ENCODE measurements at regions not wholly inside any gene's neighbourhood (a gene's known extent, or its start where the extent isn't known, plus 50 kb on each side); places are given as distances from the start of the nearest gene placed in this dataset.

- Histone ChIP-seq H3K4me3 (ENCODE audit: low read depth, low read length, poor library complexity, severe bottlenecking) (no peak overlapping the region), H3K36me3 (ENCODE audit: insufficient read depth, low read length, poor library complexity, severe bottlenecking) (no peaks in the 10 kb centered on the region), H3K27me3 (replicated peaks; ENCODE audit: insufficient read depth, low read depth, low read length, poor library complexity) (no peaks in the 10 kb centered on the region), H3K9me3 (ENCODE audit: low read depth, low read length, poor library complexity, severe bottlenecking) (no peaks in the 10 kb centered on the region), H3K27ac (ENCODE audit: low read depth, low read length, poor library complexity, severe bottlenecking) (no peak overlapping the region), H3K4me1 (ENCODE audit: insufficient read depth, low read length, poor library complexity, severe bottlenecking) (peaks cover 23% of the 10 kb centered on the region)
- no peak for DNase-seq (ENCODE audit: low spot score)
- ChIA-PET POLR2A (ENCODE audit: low non-redundant PET) (no interaction called here), CTCF (no interaction called here)
- no TSS peak for BruUV-seq (replicated peaks)
- intact Hi-C loops (cut with micrococcal nuclease; ENCODE audit: unreplicated experiment), result no loop called here
- TF ChIP-seq EZH2 (IDR thresholded peaks at IDR 0.05; ENCODE audit: borderline replicate concordance, low read depth, low read length, poor library complexity, severe bottlenecking), result no peak
- TF ChIP-seq, protein P1, sequence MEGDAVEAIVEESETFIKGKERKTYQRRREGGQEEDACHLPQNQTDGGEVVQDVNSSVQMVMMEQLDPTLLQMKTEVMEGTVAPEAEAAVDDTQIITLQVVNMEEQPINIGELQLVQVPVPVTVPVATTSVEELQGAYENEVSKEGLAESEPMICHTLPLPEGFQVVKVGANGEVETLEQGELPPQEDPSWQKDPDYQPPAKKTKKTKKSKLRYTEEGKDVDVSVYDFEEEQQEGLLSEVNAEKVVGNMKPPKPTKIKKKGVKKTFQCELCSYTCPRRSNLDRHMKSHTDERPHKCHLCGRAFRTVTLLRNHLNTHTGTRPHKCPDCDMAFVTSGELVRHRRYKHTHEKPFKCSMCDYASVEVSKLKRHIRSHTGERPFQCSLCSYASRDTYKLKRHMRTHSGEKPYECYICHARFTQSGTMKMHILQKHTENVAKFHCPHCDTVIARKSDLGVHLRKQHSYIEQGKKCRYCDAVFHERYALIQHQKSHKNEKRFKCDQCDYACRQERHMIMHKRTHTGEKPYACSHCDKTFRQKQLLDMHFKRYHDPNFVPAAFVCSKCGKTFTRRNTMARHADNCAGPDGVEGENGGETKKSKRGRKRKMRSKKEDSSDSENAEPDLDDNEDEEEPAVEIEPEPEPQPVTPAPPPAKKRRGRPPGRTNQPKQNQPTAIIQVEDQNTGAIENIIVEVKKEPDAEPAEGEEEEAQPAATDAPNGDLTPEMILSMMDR (conservative IDR thresholded peaks at IDR 0.05; ENCODE audit: low read depth, low read length), result no peak
Measured at GRCh38 chr2:144147356-144147755, 372.6 kb downstream of the ZEB2 start.

DNA sequence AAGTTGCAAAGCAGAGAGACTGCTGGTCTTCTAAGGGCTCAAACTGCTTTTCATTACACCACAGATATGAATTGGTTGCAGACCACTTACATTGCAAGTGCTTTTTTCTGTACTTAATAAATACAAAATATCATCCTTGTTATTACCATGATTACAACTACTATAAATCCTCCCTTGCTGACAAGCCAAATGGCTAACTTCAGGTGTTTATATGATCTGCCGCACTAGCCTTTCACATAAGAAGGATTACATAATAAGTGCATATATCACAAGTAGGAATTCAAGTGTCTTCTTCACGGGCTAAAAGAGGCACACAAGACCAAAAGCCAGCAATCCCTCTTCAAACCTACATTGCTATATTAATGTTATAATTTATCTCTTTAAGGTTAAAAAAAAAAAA lies 373.0 kb downstream of the ZEB2 start:
- no peak for TF ChIP-seq EZH2 (IDR thresholded peaks at IDR 0.05; ENCODE audit: borderline replicate concordance, low read depth, low read length, poor library complexity, severe bottlenecking)
- TF ChIP-seq, protein P1 (conservative IDR thresholded peaks at IDR 0.05; ENCODE audit: low read depth, low read length), result no peak
- Histone ChIP-seq H3K9me3 (ENCODE audit: low read depth, low read length, poor library complexity, severe bottlenecking) (no peaks in the 10 kb centered on the region), H3K27ac (ENCODE audit: low read depth, low read length, poor library complexity, severe bottlenecking) (no peak overlapping the region), H3K4me1 (ENCODE audit: insufficient read depth, low read length, poor library complexity, severe bottlenecking) (peaks cover 18% of the 10 kb centered on the region), H3K4me3 (ENCODE audit: low read depth, low read length, poor library complexity, severe bottlenecking) (no peak overlapping the region), H3K27me3 (replicated peaks; ENCODE audit: insufficient read depth, low read depth, low read length, poor library complexity) (no peaks in the 10 kb centered on the region), H3K36me3 (ENCODE audit: insufficient read depth, low read length, poor library complexity, severe bottlenecking) (no peaks in the 10 kb centered on the region)
- no TSS peak for BruUV-seq (replicated peaks)
- DNase-seq (ENCODE audit: low spot score), result no peak
- POLR2A ChIA-PET (ENCODE audit: low non-redundant PET), result no interaction called here
- intact Hi-C loops (cut with micrococcal nuclease; ENCODE audit: unreplicated experiment), result no loop called here
- CTCF ChIA-PET, result no interaction called here

DNA sequence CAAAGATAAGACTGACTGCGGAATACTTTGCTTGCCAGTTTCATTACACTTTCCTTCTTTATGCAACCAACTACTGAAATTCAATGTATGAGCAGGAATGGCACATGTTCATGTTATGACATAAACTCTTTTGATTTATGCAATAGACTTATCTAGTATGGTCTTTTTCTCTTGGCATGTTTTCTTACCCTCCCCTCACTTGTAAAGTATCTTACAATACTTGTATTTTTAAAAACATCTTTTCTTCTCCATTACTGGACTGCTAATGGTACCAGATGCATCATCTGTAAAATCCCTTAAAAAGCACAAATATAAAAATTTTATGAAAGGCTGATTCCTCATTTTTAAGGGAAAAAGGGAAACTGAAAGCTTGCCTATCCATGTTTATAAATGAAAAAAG lies 373.8 kb downstream of the ZEB2 start:
- ChIA-PET CTCF (no interaction called here), POLR2A (ENCODE audit: low non-redundant PET) (interaction anchor here (0.6 to 0.7 kb wide), 2 partner anchors 21 to 476 kb away, joined by 11 to 19 read pairs; no protein-coding TSS in a partner anchor)
- Histone ChIP-seq H3K4me1 (ENCODE audit: insufficient read depth, low read length, poor library complexity, severe bottlenecking) (peaks cover 12% of the 10 kb centered on the region), H3K9me3 (ENCODE audit: low read depth, low read length, poor library complexity, severe bottlenecking) (no peaks in the 10 kb centered on the region), H3K27me3 (replicated peaks; ENCODE audit: insufficient read depth, low read depth, low read length, poor library complexity) (no peaks in the 10 kb centered on the region), H3K4me3 (ENCODE audit: low read depth, low read length, poor library complexity, severe bottlenecking) (no peak overlapping the region), H3K36me3 (ENCODE audit: insufficient read depth, low read length, poor library complexity, severe bottlenecking) (no peaks in the 10 kb centered on the region), H3K27ac (ENCODE audit: low read depth, low read length, poor library complexity, severe bottlenecking) (no peak overlapping the region)
- no peak for TF ChIP-seq EZH2 (IDR thresholded peaks at IDR 0.05; ENCODE audit: borderline replicate concordance, low read depth, low read length, poor library complexity, severe bottlenecking)
- TF ChIP-seq, protein P1 (conservative IDR thresholded peaks at IDR 0.05; ENCODE audit: low read depth, low read length), result no peak
- no peak for DNase-seq (ENCODE audit: low spot score)
- intact Hi-C loops (cut with micrococcal nuclease; ENCODE audit: unreplicated experiment), result no loop called here
- no TSS peak for BruUV-seq (replicated peaks)
